Nucleus accumbens (tissue), 56 donors: ENCODE measurements at regions not wholly inside any gene's neighbourhood (a gene's known extent, or its start where the extent isn't known, plus 50 kb on each side); places are given as distances from the start of the nearest gene placed in this dataset.

Experiments used
- DNase-seq, 56 donors: peaks; one replicate each; lab custom pipeline; 2025; lab: John Stamatoyannopoulos, UW

- DNase-seq, result no peak
These were observed 195.5 kb downstream of the SIM1 start for GRCh38 chr6:100269189-100269588.

- DNase-seq, result no peak
These were observed 196.4 kb downstream of the SIM1 start for GRCh38 chr6:100268326-100268725.

- no peak for DNase-seq
These were observed 197.0 kb downstream of the SIM1 start for GRCh38 chr6:100267721-100268123.

DNA sequence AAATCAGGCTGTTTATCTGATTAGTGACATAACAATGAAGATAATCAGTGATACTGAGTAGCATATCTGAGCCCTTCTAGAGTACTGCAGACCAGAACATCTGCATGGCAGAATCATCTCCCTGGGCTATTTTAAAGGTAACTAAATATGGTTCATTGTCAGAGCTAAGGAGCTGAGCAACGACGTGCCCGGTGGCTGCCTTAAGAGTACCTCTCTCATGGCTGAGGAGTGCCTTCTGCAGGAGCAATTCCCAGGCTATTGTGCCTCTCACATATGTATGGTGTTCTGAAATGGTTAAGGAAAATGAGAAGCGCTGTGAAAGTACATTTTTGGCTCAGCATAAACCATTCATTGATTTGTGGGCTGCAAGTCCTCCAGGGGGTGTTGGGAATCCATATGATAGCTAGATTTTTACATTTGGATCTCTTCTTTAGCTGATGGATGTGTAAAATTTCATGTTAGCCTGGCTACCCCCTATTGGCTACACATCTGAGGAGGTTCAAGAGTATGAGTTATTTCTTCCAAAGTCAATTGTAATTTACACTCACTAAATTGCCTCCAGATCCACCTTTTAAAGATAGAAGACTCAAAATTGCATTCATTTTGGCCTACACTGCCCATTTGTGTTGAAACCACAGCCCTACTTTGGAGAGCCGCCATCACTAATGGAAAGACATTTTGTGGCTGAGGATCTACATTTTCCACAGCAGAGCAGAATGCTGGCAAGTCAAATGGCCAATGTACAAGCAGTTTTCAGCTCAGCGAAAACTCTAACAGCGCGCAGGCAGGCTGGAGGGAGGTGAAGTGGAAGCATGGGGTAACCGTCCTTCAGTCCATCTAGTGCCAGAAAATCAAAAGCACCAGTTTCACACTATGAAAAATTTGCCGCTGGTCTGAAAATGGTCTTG lies 198.0 kb downstream of the SIM1 start:
- no peak for DNase-seq

DNA sequence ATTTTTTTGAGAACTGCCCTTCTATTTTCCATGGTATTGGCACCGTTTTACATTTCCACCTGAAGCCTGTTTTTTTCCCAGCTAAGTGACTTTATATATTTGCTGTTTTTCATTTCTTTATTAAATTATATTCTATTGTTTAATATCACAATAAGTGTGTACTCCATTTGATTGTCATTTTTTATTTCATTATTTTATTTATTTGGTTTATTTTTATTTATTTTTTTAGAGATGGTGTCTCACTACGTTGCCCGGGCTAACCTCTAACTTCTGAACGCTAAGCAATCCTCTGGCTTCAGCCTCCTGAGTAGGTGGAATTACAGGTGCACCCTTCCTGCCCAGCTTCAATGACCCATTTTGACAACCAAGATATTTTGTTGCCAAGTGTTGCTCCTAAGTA lies 202.6 kb downstream of the SIM1 start:
- DNase-seq, result no peak

DNA sequence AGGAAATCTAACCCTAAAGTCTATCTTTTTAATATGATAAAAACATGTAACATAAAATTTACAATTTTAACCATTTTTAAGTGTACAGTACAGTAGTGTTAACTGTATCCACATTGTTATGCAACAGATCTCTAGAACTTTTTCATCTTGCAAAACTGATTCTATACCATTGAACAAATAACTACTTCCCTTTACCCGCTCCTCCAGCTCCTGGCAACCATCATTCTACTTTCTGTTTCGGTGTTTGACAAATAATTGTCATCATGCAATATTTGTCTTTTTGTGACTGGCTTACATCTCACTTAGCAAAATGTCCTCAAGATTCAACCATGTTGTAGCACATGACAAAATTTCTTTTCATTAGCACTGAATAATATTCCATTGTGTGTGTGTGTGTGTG lies 203.2 kb downstream of the SIM1 start:
- no peak for DNase-seq

- no peak for DNase-seq
These were observed 204.1 kb downstream of the SIM1 start for GRCh38 chr6:100260584-100260983.

DNA sequence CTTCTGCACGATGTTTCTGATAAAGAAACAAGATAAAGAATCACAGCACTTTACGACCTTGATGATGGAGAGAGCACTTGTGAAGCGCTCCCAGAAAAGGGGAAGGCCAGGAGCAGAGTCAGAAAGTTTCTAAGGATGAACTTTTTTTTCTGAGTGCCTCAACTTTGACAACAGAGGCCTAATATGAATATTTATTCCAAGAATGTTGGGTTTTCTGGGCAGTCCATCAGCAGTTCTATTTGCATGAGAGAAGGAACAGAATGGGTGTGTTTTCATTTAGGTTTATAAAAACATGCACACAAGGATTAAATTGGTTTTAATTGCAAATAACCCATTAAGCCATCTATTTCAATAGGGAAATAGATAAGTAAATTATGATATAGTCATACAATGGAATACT lies 204.9 kb downstream of the SIM1 start:
- DNase-seq, result no peak

DNA sequence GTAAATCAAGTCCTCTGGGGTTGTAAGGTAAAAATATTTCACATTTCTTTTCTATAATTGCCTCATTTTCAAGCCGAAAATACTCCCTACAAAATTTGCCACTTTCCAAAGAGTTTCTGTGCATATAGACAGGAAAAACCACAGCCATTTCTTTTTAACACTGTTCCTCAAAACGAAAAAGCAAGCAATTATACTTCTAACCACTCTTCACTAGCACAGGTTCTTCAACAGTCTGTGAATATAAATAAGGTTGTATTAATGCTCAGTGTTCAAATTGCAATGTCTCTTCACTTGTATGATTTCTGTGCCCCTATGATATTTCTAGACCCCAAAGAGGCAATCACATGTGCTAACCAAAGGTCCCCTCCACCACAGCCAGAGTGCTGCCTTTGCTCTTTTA lies 206.0 kb downstream of the SIM1 start:
- DNase-seq, result no peak

DNA sequence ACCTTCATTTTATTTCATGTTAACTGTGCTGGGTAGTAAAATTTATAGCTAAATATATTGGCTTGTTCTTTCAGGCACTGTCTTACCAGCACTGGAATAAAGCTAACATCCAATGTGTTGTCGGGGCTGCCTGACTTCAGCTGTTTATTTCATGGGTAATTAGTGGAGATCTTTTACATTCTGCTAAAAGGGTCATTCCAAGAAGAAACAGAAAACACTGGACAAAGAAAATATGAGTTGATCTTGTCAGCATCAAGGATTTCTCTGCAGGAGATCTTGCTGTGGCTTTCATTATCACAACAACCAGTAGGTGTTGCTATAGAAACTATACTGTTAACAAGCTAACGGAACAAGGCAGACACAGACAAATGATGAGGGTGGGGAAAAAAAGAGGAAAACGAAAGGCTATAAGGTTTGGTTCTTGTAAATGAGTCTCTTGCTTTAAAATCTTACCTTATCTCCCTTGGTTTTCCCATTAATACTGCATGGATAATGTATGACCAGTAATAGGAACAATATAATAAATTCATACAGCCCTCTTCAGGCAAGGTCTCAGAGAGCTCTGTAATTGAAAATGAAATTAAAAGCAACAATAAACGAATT lies 206.8 kb downstream of the SIM1 start:
- DNase-seq, result no peak

- DNase-seq, result no peak
These were observed 209.0 kb downstream of the SIM1 start for GRCh38 chr6:100255701-100256100.

GRCh38 chr6:100247123-100247522 lies 217.6 kb downstream of the SIM1 start:
- DNase-seq, result no peak

DNA sequence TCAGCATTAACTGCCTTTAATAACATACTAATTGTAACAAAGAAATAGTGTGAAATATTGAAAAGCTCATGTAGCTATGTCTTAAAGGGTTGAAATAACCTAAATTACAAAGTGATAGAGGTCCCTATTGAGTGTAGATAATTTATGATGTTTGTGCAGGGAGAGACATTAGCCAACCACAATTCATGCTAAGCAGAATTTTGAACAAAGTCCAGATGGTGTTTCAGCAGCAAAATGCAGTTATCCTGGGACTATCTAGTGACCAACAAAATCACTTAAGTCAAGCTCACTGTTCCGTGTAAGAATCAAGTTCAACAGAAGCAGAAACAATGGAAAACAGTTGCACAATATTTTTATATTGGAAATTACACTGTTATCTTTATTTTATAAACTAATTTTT lies 218.5 kb downstream of the SIM1 start:
- no peak for DNase-seq

- no peak for DNase-seq
These were observed 223.9 kb downstream of the SIM1 start for GRCh38 chr6:100240798-100241197.

DNA sequence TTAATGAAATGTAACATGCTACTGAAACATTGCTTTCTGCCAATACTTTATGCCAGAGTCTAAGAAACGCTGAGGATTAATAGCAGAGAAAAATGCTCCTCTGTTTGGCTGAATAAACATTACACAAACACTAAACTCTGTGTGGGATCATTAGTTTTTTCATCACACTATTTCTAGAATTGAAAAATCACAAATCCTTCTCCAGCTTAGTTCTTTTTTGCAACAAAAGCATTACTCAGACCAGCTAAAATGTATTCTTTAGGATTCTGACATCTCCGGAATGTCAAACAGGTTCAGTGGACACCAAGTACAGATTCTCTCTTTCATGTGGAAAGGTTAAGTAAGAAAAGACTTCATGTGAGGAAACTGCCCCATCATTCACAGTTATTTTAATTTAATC lies 226.9 kb downstream of the SIM1 start:
- no peak for DNase-seq

DNA sequence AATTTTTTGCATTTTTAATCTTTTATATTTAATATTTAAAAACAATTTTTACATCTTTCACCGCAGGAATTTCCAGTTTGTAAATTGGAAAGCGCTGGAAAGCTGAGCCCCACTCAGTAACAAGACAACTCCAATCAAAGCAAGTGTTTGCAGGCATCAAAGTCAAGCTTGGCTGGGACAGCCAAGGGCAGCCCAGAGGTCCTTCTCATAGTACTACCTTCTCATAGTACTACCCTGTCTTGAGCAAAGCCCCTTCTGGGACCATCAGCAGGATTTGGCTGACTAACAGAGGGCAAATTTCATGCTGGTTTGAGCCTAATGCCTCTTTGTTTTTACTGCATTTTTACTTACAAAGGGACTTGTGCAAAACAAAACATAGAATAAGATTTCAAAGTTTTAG lies 228.3 kb downstream of the SIM1 start:
- no peak for DNase-seq

DNA sequence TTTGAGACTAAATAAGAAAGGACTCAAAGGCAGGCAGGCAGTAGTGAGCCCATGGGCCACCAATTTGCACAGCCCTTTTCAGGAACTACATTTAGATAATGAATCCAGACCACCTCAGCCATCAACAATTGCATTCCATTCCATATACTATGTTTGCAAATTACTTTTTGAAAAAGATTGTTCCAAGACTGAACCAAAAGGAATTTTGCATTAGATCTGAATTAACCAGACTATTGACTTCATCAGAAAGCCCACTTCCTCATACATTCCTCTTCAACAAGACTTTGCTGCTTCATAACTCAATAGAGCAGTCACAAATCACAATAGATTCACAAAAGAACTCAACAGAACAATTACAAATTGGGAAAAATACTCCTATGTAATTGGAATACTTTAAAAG lies 229.1 kb downstream of the SIM1 start:
- no peak for DNase-seq

- no peak for DNase-seq
These were observed 230.1 kb downstream of the SIM1 start for GRCh38 chr6:100234625-100235024.

- no peak for DNase-seq
These were observed 231.7 kb downstream of the SIM1 start for GRCh38 chr6:100232781-100233573.

DNA sequence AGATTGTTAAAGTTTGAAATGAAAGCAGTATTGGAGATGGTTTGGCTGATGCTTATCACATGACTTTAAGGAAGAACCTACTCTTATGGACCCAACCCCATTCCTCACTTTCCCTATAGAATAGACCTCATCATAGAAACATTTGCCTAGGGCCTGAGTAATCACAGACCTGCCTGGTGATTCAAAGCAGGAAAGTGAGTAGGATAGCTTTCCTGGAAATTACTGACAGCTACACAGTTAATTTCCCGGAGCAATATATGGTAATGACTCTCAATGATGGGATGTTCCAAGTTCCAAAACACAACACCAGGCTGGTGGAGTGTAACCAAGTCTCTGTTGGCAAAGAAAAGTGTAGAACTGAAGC lies 233.8 kb downstream of the SIM1 start:
- no peak for DNase-seq

GRCh38 chr6:100230115-100230952 lies 234.4 kb downstream of the SIM1 start:
- DNase-seq, result no peak
